ENCODE measurements at regions not wholly inside any gene's neighbourhood (a gene's known extent, or its start where the extent isn't known, plus 50 kb on each side); places are given as distances from the start of the nearest gene placed in this dataset.

DNA sequence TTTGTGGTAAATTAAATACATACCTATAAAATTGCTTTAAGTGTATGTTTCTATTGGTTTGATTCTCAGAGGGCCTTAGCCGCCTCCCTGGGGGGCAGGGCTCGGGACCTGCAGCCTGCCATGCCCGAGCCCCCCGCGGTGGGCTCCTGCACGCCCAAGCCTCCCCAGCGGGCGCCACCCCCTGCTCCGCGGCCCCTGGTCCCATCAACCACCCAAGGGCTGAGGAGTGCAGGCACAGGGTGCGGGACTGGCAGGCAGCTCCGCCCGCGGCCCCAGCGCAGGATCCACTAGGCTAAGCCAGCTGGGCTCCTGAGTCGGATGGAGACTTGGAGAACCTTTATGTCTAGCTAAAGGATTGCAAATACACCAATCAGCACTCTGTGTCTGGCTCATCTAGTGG lies 108.3 kb upstream of the INPP4B start:
- H3K27me3 ChIP-seq, result no peaks in the 10 kb centered on the region
- H3K36me3 ChIP-seq, result no peaks in the 10 kb centered on the region
- no peaks in the 10 kb centered on the region for H3K9me3 ChIP-seq
- intact Hi-C loops (cut with DNase I; ENCODE audit: low total_unique reads), result no loop called here
- H3K27ac ChIP-seq, result no peak overlapping the region
- no peak overlapping the region for H3K4me3 ChIP-seq
- no peak for DNase-seq (ENCODE audit: low spot score in 2 of 2)
- H3K4me1 ChIP-seq, result no peaks in the 10 kb centered on the region
- TF ChIP-seq, protein P1, sequence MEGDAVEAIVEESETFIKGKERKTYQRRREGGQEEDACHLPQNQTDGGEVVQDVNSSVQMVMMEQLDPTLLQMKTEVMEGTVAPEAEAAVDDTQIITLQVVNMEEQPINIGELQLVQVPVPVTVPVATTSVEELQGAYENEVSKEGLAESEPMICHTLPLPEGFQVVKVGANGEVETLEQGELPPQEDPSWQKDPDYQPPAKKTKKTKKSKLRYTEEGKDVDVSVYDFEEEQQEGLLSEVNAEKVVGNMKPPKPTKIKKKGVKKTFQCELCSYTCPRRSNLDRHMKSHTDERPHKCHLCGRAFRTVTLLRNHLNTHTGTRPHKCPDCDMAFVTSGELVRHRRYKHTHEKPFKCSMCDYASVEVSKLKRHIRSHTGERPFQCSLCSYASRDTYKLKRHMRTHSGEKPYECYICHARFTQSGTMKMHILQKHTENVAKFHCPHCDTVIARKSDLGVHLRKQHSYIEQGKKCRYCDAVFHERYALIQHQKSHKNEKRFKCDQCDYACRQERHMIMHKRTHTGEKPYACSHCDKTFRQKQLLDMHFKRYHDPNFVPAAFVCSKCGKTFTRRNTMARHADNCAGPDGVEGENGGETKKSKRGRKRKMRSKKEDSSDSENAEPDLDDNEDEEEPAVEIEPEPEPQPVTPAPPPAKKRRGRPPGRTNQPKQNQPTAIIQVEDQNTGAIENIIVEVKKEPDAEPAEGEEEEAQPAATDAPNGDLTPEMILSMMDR (IDR thresholded peaks at IDR 0.05), result no peak
- no peak for TF ChIP-seq POLR2A (IDR thresholded peaks at IDR 0.05)
- TF ChIP-seq POLR2AphosphoS5 (IDR thresholded peaks at IDR 0.05), result no peak

DNA sequence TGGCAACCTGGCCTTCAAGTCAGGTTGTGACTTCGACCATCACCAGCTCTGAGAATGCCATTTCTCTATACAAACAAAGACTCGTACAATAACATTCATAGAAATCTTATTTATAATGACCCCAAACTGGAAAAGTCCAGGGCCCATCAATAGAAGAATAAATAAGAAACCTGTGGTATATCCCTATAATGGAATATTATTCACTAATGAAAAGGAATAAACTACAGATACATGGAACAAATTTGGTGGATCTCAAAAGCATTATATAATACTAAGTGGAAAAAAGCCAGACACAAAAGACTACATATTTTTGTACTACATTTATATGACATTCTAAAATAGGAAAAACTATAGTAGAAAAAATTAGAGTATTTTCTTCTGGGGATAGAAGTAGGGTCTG lies 109.4 kb upstream of the INPP4B start:
- no peaks in the 10 kb centered on the region for H3K27me3 ChIP-seq
- TF ChIP-seq POLR2A (IDR thresholded peaks at IDR 0.05) (no peak), POLR2AphosphoS5 (IDR thresholded peaks at IDR 0.05) (no peak)
- TF ChIP-seq, protein P1 (IDR thresholded peaks at IDR 0.05), result no peak
- H3K4me1 ChIP-seq, result no peaks in the 10 kb centered on the region
- DNase-seq (ENCODE audit: low spot score in 2 of 2), result no peak
- no peak overlapping the region for H3K27ac ChIP-seq
- intact Hi-C loops (cut with DNase I; ENCODE audit: low total_unique reads), result no loop called here
- no peaks in the 10 kb centered on the region for H3K36me3 ChIP-seq
- no peak overlapping the region for H3K4me3 ChIP-seq
- no peaks in the 10 kb centered on the region for H3K9me3 ChIP-seq

- Histone ChIP-seq H3K9me3 (no peaks in the 10 kb centered on the region), H3K27me3 (no peaks in the 10 kb centered on the region), H3K27ac (no peak overlapping the region), H3K36me3 (no peaks in the 10 kb centered on the region), H3K4me3 (no peak overlapping the region), H3K4me1 (no peaks in the 10 kb centered on the region)
- no peak for DNase-seq (ENCODE audit: low spot score in 2 of 2)
- TF ChIP-seq POLR2A (IDR thresholded peaks at IDR 0.05), result no peak
- TF ChIP-seq, protein P1 (IDR thresholded peaks at IDR 0.05), result no peak
- no peak for TF ChIP-seq POLR2AphosphoS5 (IDR thresholded peaks at IDR 0.05)
- intact Hi-C loops (cut with DNase I; ENCODE audit: low total_unique reads), result no loop called here
Observed at GRCh38 chr4:142959173-142959572, 113.1 kb upstream of the INPP4B start.

GRCh38 chr4:142960126-142960525 lies 114.0 kb upstream of the INPP4B start:
- TF ChIP-seq, protein P1 (IDR thresholded peaks at IDR 0.05), result no peak
- no peak for TF ChIP-seq POLR2A (IDR thresholded peaks at IDR 0.05)
- TF ChIP-seq POLR2AphosphoS5 (IDR thresholded peaks at IDR 0.05), result no peak
- intact Hi-C loops (cut with DNase I; ENCODE audit: low total_unique reads), result no loop called here
- no peaks in the 10 kb centered on the region for H3K9me3 ChIP-seq
- no peak for DNase-seq (ENCODE audit: low spot score in 2 of 2)
- H3K36me3 ChIP-seq, result no peaks in the 10 kb centered on the region
- no peak overlapping the region for H3K27ac ChIP-seq
- H3K27me3 ChIP-seq, result no peaks in the 10 kb centered on the region
- no peak overlapping the region for H3K4me3 ChIP-seq
- H3K4me1 ChIP-seq, result no peaks in the 10 kb centered on the region

DNA sequence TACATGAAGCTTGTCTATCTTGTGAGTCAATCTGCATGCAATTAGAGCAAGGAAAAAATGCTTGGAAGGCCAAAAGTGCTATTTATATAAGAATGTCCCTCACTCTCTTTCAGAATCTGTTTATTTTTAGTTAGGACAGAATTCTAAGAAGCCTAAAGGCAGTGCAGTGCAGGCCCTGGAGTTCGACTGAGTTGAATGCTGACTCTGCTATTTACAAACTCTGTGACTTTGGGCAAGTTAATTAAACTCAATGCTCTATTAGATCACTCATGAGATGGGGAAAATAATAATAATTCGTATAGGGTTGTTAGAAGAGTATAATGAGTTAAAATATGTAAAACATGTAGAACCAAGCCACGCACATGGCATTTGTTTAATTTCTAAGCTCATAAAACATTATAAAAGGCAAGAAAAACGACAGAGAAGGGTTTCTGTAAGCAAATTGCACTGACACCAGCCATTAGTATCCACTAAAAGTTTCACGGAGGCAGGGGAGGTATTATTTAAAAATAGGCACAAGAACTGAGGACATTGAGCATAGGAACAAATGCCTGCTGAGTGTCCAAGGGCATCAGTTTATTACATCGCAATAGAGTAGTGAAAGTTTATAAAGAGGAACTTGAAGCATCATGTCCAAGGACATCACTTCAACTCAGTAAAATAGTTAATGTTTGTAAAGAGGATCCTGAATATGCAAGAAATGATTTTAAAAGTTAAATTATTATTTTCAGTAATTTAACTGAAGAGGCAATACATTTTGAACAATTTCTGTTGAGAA lies 115.0 kb upstream of the INPP4B start:
- H3K27me3 ChIP-seq, result no peaks in the 10 kb centered on the region
- no peak for DNase-seq (ENCODE audit: low spot score in 2 of 2)
- H3K9me3 ChIP-seq, result no peaks in the 10 kb centered on the region
- no peaks in the 10 kb centered on the region for H3K4me1 ChIP-seq
- H3K27ac ChIP-seq, result no peak overlapping the region
- intact Hi-C loops (cut with DNase I; ENCODE audit: low total_unique reads), result no loop called here
- no peaks in the 10 kb centered on the region for H3K36me3 ChIP-seq
- TF ChIP-seq, protein P1 (IDR thresholded peaks at IDR 0.05), result no peak
- TF ChIP-seq POLR2AphosphoS5 (IDR thresholded peaks at IDR 0.05) (no peak), POLR2A (IDR thresholded peaks at IDR 0.05) (no peak)
- H3K4me3 ChIP-seq, result no peak overlapping the region

Measured in breast epithelium (tissue), 4 donors.